ENCODE measurements at regions not wholly inside any gene's neighbourhood (a gene's known extent, or its start where the extent isn't known, plus 50 kb on each side); places are given as distances from the start of the nearest gene placed in this dataset.
"Not testable (repeated sequence)": the region's sequence is repeated elsewhere in the genome, so short reads cannot be mapped to it uniquely, and the experiment has no call there.

DNA sequence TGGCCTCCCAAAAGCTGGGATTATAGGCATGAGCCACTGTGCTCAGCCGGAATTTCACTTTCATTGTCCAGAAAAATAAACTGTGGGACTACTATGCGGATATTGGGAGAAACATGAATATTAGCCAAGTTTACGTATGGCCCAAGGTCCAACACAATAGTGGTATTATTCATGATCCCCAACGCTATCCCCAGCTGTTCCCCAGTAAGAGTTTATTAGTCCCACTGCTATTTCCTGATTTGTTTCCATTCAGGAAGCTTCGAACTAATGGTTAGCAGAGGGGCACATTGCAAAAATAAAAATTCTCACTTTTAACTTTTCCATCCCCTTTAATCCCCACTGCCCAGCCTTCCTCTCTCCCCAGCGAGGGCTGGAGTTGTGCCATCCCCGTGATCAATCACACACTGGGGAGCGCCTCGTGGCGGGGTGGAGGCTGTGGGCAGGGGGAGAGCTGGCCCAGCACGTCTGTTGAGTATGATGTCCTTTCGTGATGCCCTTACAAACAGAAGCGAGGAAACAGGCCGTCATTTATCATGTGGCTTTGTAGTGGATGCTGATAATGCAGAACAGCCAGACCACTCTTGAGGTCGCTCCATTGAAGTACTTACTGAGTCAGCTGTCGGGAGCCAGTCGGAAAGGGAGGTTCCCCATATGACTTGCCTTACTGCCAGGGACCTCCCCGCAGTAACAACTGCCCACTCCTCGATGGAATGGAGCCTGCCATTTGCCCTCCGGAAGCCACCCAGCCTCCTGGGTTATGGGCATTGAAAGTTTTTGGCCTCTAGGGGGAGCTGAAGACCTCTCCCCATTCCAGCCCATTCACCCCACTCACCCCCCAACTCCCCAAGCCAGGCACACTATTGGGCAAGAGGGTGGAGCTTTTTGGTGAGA lies 117.0 kb downstream of the KDR start:
- DNase-seq (ENCODE audit: low read depth), result no peak
- TF ChIP-seq, protein P1, sequence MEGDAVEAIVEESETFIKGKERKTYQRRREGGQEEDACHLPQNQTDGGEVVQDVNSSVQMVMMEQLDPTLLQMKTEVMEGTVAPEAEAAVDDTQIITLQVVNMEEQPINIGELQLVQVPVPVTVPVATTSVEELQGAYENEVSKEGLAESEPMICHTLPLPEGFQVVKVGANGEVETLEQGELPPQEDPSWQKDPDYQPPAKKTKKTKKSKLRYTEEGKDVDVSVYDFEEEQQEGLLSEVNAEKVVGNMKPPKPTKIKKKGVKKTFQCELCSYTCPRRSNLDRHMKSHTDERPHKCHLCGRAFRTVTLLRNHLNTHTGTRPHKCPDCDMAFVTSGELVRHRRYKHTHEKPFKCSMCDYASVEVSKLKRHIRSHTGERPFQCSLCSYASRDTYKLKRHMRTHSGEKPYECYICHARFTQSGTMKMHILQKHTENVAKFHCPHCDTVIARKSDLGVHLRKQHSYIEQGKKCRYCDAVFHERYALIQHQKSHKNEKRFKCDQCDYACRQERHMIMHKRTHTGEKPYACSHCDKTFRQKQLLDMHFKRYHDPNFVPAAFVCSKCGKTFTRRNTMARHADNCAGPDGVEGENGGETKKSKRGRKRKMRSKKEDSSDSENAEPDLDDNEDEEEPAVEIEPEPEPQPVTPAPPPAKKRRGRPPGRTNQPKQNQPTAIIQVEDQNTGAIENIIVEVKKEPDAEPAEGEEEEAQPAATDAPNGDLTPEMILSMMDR (conservative IDR thresholded peaks at IDR 0.05; ENCODE audit: low read depth, low read length), result peak; percentile 48
- no peak overlapping the region for H3K4me3 ChIP-seq (ENCODE audit: low read length)

DNA sequence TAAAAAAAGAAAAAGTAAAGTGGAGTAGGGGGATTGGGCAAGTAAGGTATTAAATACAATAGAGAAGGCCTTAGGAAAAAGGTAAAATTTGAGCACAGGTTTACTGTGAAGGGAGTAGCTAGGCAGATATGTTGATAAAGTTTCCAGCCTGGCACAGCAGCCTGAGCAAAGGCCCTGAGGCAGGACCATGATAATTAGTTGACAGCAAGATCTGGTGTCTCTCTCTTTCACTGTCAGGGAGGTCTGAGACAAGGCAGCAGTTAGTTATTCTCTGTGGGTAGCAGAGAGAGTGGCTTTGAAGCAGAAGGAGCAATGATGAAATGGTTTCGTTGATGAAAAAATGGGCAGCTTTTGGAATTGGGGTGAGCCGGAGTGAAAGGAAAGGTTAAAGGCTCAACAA lies 119.5 kb downstream of the KDR start:
- TF ChIP-seq, protein P1 (conservative IDR thresholded peaks at IDR 0.05; ENCODE audit: low read depth, low read length), result no peak

DNA sequence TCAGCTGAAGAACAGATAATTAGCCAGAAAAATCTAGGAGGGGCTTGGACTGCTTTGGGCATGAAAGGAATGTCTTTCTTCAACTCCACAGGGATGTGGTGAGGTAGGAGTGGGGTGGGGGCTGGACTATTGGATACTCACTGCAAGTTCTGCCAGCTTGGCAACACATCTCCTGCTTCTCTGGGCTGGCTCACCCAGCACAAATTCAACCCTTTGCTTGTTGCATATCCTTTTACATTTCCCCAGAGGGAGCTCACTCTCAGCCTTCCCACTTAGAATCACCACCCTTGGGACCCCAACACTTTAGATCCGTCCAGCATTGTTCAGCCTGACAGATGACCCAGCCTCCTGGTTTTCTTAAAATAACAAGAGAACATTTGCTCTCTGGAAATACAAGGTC lies 120.6 kb downstream of the KDR start:
- peak; percentile 26 for DNase-seq (ENCODE audit: low read depth)
- TF ChIP-seq, protein P1 (conservative IDR thresholded peaks at IDR 0.05; ENCODE audit: low read depth, low read length), result peak; percentile 23
- no peak overlapping the region for H3K4me3 ChIP-seq (ENCODE audit: low read length)

More for the DNA sequence above, 119.5 kb downstream of the KDR start:
- no peak for DNase-seq (ENCODE audit: low read depth)
- H3K4me3 ChIP-seq (ENCODE audit: low read length), result no peak overlapping the region

DNA sequence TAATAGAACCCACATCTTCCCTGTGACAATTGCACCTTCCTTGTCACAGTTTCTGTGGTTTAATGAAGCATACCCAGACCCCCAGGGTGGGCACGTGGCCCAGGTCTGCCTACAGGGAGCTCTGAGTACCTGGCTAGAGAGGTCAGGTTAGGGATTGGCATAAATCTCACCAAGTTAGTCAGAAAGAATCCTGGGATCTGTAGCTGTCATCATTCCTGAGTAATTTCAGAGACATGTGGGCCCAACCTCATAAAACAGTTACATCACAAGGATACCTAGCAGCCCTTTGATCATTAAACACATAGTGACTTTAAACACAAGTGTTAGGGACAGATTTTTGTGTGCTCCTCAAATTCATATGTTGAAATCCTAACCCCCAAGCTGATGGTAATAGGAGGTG lies 123.0 kb downstream of the KDR start:
- no peak for DNase-seq (ENCODE audit: low read depth)
- H3K4me3 ChIP-seq (ENCODE audit: low read length), result no peak overlapping the region
- TF ChIP-seq, protein P1 (conservative IDR thresholded peaks at IDR 0.05; ENCODE audit: low read depth, low read length), result no peak

DNA sequence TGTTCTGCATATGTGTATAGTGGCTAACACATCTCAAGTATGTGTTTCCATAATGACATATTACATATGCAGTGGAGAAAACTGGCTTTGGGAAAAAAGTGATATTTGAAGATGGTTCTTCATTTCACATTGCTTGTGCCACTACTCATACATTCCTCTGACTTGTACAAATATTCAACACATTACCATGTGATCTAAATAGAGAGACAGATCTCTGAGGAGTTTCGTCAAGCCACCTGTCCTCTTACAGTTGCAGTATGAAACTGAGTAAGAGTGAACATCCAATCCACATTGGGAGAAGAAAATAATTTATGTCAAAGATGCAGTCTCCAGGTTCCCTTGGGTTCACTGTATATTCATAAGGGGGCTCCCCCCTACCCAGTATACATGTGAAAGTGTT lies 123.9 kb downstream of the KDR start:
- TF ChIP-seq, protein P1 (conservative IDR thresholded peaks at IDR 0.05; ENCODE audit: low read depth, low read length), result no peak
- no peak overlapping the region for H3K4me3 ChIP-seq (ENCODE audit: low read length)
- DNase-seq (ENCODE audit: low read depth), result no peak

DNA sequence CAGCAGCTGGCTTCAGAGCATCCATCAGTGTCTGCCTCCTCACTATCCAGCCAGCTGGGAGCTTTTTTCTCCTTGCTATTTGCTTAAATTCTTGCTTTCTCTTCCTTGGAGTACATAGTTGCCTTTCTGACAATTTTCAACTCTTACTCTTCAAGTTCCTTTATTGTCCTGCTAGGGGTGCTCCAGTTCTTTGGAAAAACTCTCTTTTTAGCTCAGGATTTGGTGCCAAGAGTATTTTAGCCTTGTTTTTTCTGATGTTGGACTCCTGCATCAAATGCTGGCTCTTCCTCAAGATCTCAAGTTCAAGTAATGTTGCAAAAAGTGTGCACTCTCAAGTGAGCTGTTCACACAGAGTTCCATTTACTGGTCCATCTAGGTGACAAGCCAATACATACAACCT lies 126.4 kb downstream of the KDR start:
- DNase-seq (ENCODE audit: low read depth), result peak; percentile 29
- no peak overlapping the region for H3K4me3 ChIP-seq (ENCODE audit: low read length)
- TF ChIP-seq, protein P1 (conservative IDR thresholded peaks at IDR 0.05; ENCODE audit: low read depth, low read length), result peak; percentile 67

DNA sequence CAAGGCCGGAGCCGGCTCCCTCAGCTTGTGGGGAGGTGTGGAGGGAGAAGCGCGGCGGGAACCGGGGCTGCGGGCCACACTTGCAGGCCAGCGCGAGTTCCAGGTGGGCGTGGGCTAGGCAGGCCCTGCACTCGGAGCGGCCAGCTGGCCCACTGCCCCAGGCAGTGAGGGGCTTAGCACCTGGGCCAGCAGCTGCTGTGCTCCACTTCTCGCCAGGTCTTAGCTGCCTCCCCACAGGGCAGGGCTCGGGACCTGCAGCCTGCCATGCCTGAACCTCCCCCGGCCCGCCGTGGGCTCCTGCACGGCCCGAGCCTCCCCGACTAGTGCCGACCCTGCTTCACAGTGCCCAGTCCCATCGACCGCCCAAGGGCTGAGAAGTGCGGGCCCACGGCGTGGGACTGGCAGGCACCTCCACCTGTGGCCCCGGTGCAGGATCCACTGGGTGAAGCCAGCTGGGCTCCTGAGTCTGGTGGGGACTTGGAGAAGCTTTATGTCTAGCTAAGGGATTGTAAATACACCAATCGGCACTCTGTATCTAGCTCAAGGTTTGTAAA lies 131.8 kb downstream of the KDR start:
- H3K4me3 ChIP-seq (ENCODE audit: low read length); DNase-seq (ENCODE audit: low read depth): not testable (repeated sequence)
